ENCODE measurements at regions not wholly inside any gene's neighbourhood (a gene's known extent, or its start where the extent isn't known, plus 50 kb on each side); places are given as distances from the start of the nearest gene placed in this dataset.
"Not testable (repeated sequence)": the region's sequence is repeated elsewhere in the genome, so short reads cannot be mapped to it uniquely, and the experiment has no call there.

- no peak overlapping the region for H3K27ac Mint-ChIP-seq
- H3K4me3 Mint-ChIP-seq: no peak overlapping the region
Measured at GRCh38 chrX:13485167-13485566, 84.2 kb upstream of the EGFL6 start.

GRCh38 chrX:13483773-13484172, 85.6 kb upstream of the EGFL6 start:
- Mint-ChIP-seq H3K36me3 (no peaks in the 10 kb centered on the region), H3K27me3 (ENCODE audit: low read depth) (no peaks in the 10 kb centered on the region), H3K9me3 (peaks cover 41% of the 10 kb centered on the region), H3K4me3 (no peak overlapping the region), H3K27ac (no peak overlapping the region), H3K4me1 (peaks cover 16% of the 10 kb centered on the region)
- DNase-seq (ENCODE audit: low spot score in 2 of 2, unreplicated experiment in 2 of 2): no peak
- TF ChIP-seq CTCF (IDR thresholded peaks at IDR 0.05; ENCODE audit: unreplicated experiment): no peak

More at GRCh38 chrX:13485167-13485566, 84.2 kb upstream of the EGFL6 start:
- Mint-ChIP-seq H3K27me3 (ENCODE audit: low read depth) (no peaks in the 10 kb centered on the region), H3K9me3 (peaks cover 32% of the 10 kb centered on the region), H3K36me3 (no peaks in the 10 kb centered on the region), H3K4me1 (peaks cover 16% of the 10 kb centered on the region)
- TF ChIP-seq CTCF (IDR thresholded peaks at IDR 0.05; ENCODE audit: unreplicated experiment): no peak
- DNase-seq (ENCODE audit: low spot score in 2 of 2, unreplicated experiment in 2 of 2): no peak

GRCh38 chrX:13482746-13483541, 86.5 kb upstream of the EGFL6 start:
- Mint-ChIP-seq H3K4me1 (peaks cover 13% of the 10 kb centered on the region), H3K27me3 (ENCODE audit: low read depth) (no peaks in the 10 kb centered on the region), H3K4me3 (no peak overlapping the region), H3K36me3 (no peaks in the 10 kb centered on the region), H3K9me3 (peaks cover 49% of the 10 kb centered on the region), H3K27ac (no peak overlapping the region)
- no peak for DNase-seq (ENCODE audit: low spot score in 2 of 2, unreplicated experiment in 2 of 2)
- TF ChIP-seq CTCF (IDR thresholded peaks at IDR 0.05; ENCODE audit: unreplicated experiment): no peak

- not testable (repeated sequence) for H3K4me1 Mint-ChIP-seq; H3K4me3 Mint-ChIP-seq; H3K36me3 Mint-ChIP-seq; H3K27ac Mint-ChIP-seq; DNase-seq (ENCODE audit: low spot score in 2 of 2, unreplicated experiment in 2 of 2); H3K27me3 Mint-ChIP-seq (ENCODE audit: low read depth)
- peaks cover 56% of the 10 kb centered on the region for H3K9me3 Mint-ChIP-seq
Measured at GRCh38 chrX:13480780-13481179, 88.6 kb upstream of the EGFL6 start.

GRCh38 chrX:13479452-13479813, 90.0 kb upstream of the EGFL6 start:
- Mint-ChIP-seq H3K36me3 (no peaks in the 10 kb centered on the region), H3K9me3 (peaks cover 54% of the 10 kb centered on the region), H3K4me1 (no peaks in the 10 kb centered on the region), H3K4me3 (no peak overlapping the region), H3K27me3 (ENCODE audit: low read depth) (no peaks in the 10 kb centered on the region), H3K27ac (no peak overlapping the region)
- no peak for DNase-seq (ENCODE audit: low spot score in 2 of 2, unreplicated experiment in 2 of 2)
- TF ChIP-seq CTCF (IDR thresholded peaks at IDR 0.05; ENCODE audit: unreplicated experiment): no peak

- Mint-ChIP-seq H3K4me3 (no peak overlapping the region), H3K27ac (no peak overlapping the region), H3K9me3 (peaks cover 55% of the 10 kb centered on the region), H3K4me1 (no peaks in the 10 kb centered on the region), H3K27me3 (ENCODE audit: low read depth) (no peaks in the 10 kb centered on the region), H3K36me3 (no peaks in the 10 kb centered on the region)
- TF ChIP-seq CTCF (IDR thresholded peaks at IDR 0.05; ENCODE audit: unreplicated experiment): no peak
- DNase-seq (ENCODE audit: low spot score in 2 of 2, unreplicated experiment in 2 of 2): no peak
Measured at GRCh38 chrX:13478740-13479451, 90.5 kb upstream of the EGFL6 start.
